SU-DHL-6 (cell line): ENCODE measurements at regions not wholly inside any gene's neighbourhood (a gene's known extent, or its start where the extent isn't known, plus 50 kb on each side); places are given as distances from the start of the nearest gene placed in this dataset.
A peak's percentile ranks its signal among the peaks of the same experiment; 100 is the strongest.

Experiments
- H2AFZ ChIP-seq: fragments of 200-600 bp; sonication (generic); 2 replicates; pipeline ENCODE4 v1.6.1; 2014; ENCODE audit warnings: low read depth, mild to moderate bottlenecking, moderate library complexity, mixed read lengths, antibody characterized with exemption, low read length; ENCODE audit not compliant: severe bottlenecking
- H3F3A ChIP-seq: fragments of 200-600 bp; shearing (Covaris generic); 2 replicates; pipeline ENCODE4 v1.6.0; 2016; ENCODE audit warnings: antibody characterized with exemption, mild to moderate bottlenecking; ENCODE audit not compliant: insufficient read depth
- H3K27ac ChIP-seq: fragments of 200-600 bp; sonication (generic); 2 replicates; pipeline ENCODE4 v1.5.1; 2016; ENCODE audit warnings: low read depth, mild to moderate bottlenecking, low read length, moderate library complexity, mixed read lengths
- H3K27me3 ChIP-seq: fragments of 200-600 bp; sonication (generic), shearing (Covaris generic); 2 replicates; pipeline ENCODE4 v1.6.0; 2014; ENCODE audit warnings: mild to moderate bottlenecking, low read length
- H3K36me3 ChIP-seq: fragments of 200-600 bp; sonication (generic); 2 replicates; pipeline ENCODE4 v1.6.1; 2014; ENCODE audit warnings: mild to moderate bottlenecking, low read length, mixed read lengths
- H3K4me2 ChIP-seq: fragments of 300-600, 200-600 bp; shearing (Covaris generic), sonication (generic); 2 replicates; pipeline ENCODE4 v1.6.0; 2014; ENCODE audit warnings: low read length, low read depth, mild to moderate bottlenecking; ENCODE audit not compliant: poor library complexity, severe bottlenecking
- H3K4me3 ChIP-seq: fragments of 200-600 bp; sonication (generic); 2 replicates; pipeline ENCODE4 v1.5.1; 2014; ENCODE audit warnings: antibody characterized with exemption, low read length, mild to moderate bottlenecking, mixed read lengths; ENCODE audit not compliant: insufficient read depth, poor library complexity, severe bottlenecking
- H3K79me2 ChIP-seq: fragments of 200-600 bp; sonication (generic); 2 replicates; pipeline ENCODE4 v1.6.1; 2014; ENCODE audit warnings: mild to moderate bottlenecking, low read length, moderate library complexity; ENCODE audit not compliant: insufficient read depth
- H3K9ac ChIP-seq: fragments of 200-600 bp; sonication (generic); 2 replicates; pipeline ENCODE4 v1.7.0; 2014; ENCODE audit warnings: mild to moderate bottlenecking, low read length
- H3K9me2 ChIP-seq: fragments of 200-600 bp; sonication (generic); replicated peaks from 2 replicates; pipeline ENCODE4 v1.6.1; 2014; ENCODE audit warnings: low read length; ENCODE audit not compliant: insufficient read depth
- H3K9me3 ChIP-seq: fragments of 200-600 bp; sonication (generic); 2 replicates; pipeline ENCODE4 v1.6.1; 2014; ENCODE audit warnings: low read length, mixed read lengths; ENCODE audit not compliant: insufficient read depth
- H4K20me1 ChIP-seq: fragments of 200-600 bp; sonication (generic); 2 replicates; pipeline ENCODE4 v1.6.1; 2014; ENCODE audit warnings: low read depth, mild to moderate bottlenecking, antibody characterized with exemption, low read length, moderate library complexity, mixed read lengths
- EZH2phosphoT487 ChIP-seq: fragments of 200-600 bp; sonication (generic), shearing (Covaris generic); conservative IDR thresholded peaks from 2 replicates; pipeline ENCODE4 v1.6.1; 2018; ENCODE audit warnings: mild to moderate bottlenecking, antibody characterized with exemption, low read length, moderate library complexity, mixed read lengths
- TF ChIP-seq, protein P1 (sequence below): fragments of 200-600 bp; sonication (generic); IDR thresholded peaks from one replicate; pipeline ENCODE4 v1.5.1; 2017; ENCODE audit warnings: antibody characterized with exemption, mild to moderate bottlenecking, low read length, moderate library complexity; ENCODE audit not compliant: insufficient read depth, poor library complexity, severe bottlenecking

DNA sequence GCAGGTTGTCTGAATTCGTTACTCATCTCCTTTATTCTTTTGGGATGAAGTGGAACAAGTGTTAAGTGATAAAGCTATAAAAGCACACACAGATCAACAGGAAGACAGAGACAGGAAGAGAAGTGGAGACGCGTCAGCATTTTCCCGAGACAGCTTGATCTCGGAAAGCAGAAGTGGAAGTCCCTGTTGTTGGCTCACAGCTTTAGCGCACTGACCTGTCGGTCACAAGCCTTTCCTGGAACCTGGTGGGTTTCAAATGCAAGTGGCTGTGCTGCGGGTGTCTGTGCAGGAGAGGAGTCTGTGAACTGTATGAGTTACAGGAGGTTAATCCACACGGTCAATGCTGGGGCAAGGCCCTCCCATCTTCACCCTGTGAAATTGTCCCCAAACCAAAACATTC is 116.6 kb upstream of the PELI1 start:
- no peaks in the 10 kb centered on the region for H3K27me3 ChIP-seq
- H3K9ac ChIP-seq, result peak overlapping the region; percentile 16; the same call in 1 of the 2 replicates
- H3K9me3 ChIP-seq, result no peaks in the 10 kb centered on the region
- TF ChIP-seq EZH2phosphoT487, result no peak
- TF ChIP-seq, protein P1, sequence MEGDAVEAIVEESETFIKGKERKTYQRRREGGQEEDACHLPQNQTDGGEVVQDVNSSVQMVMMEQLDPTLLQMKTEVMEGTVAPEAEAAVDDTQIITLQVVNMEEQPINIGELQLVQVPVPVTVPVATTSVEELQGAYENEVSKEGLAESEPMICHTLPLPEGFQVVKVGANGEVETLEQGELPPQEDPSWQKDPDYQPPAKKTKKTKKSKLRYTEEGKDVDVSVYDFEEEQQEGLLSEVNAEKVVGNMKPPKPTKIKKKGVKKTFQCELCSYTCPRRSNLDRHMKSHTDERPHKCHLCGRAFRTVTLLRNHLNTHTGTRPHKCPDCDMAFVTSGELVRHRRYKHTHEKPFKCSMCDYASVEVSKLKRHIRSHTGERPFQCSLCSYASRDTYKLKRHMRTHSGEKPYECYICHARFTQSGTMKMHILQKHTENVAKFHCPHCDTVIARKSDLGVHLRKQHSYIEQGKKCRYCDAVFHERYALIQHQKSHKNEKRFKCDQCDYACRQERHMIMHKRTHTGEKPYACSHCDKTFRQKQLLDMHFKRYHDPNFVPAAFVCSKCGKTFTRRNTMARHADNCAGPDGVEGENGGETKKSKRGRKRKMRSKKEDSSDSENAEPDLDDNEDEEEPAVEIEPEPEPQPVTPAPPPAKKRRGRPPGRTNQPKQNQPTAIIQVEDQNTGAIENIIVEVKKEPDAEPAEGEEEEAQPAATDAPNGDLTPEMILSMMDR, result no peak
- peak overlapping the region; percentile 44 for H3K4me2 ChIP-seq
- H3K27ac ChIP-seq, result peak overlapping the region; percentile 40; the same call in 1 of the 2 replicates
- H3K9me2 ChIP-seq, result no peaks in the 10 kb centered on the region
- no peaks in the 10 kb centered on the region for H4K20me1 ChIP-seq
- no peaks in the 10 kb centered on the region for H3K36me3 ChIP-seq
- peak overlapping the region; percentile 61 for H2AFZ ChIP-seq
- H3K79me2 ChIP-seq, result no peaks in the 10 kb centered on the region
- H3K4me3 ChIP-seq, result no peak overlapping the region
- H3F3A ChIP-seq, result peaks cover 3% of the 10 kb centered on the region; the same call in 1 of the 2 replicates

DNA sequence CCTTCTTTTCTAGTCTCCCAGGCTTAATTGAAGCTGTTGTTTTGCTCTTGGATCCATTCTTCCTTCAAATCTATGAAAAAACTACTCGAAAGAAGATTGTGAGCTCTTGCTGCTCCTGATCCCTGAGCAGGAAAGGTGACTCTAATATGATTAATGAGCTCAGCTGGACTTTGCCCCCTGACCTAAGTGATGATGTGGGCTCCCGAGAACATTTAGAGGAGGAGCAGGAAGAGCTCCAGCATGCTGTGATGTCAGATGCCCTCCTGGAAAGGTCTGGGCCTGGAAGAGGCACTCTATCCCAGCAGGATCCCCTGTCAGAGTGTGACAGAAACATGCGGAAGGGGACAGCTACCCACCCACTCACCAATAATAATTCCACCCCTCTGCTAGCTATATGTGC is 117.9 kb upstream of the PELI1 start:
- no peaks in the 10 kb centered on the region for H3K79me2 ChIP-seq
- H3K27ac ChIP-seq, result no peak overlapping the region
- H3F3A ChIP-seq, result peaks cover 3% of the 10 kb centered on the region; the same call in 1 of the 2 replicates
- no peak overlapping the region for H2AFZ ChIP-seq
- no peaks in the 10 kb centered on the region for H3K36me3 ChIP-seq
- no peaks in the 10 kb centered on the region for H4K20me1 ChIP-seq
- no peak overlapping the region for H3K9ac ChIP-seq
- no peak for TF ChIP-seq EZH2phosphoT487
- TF ChIP-seq, protein P1, result no peak
- no peaks in the 10 kb centered on the region for H3K27me3 ChIP-seq
- H3K9me3 ChIP-seq, result no peaks in the 10 kb centered on the region
- H3K9me2 ChIP-seq, result no peaks in the 10 kb centered on the region
- no peak overlapping the region for H3K4me2 ChIP-seq
- H3K4me3 ChIP-seq, result no peak overlapping the region

DNA sequence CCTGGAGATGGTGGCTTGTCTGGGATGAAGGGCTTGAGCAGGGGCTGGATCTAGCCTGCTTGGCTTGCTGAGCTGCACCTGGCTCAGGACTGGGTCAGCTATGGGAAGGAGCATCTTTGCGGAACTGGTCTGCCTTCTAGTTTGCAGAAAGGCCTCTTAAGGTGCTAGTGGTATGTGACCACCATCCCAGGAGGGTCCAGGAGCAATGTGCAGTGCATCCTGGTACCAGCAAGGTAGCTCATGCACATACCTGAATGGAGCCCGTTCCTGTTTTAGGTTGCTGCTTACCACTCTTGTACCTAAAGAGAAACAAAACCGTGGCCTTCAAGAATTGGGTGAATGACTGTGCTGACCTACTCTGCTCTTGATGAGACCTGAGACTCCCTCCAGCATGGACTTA is 118.6 kb upstream of the PELI1 start:
- H2AFZ ChIP-seq, result no peak overlapping the region

More for the DNA sequence above, 118.6 kb upstream of the PELI1 start:
- H4K20me1 ChIP-seq, result no peaks in the 10 kb centered on the region
- no peaks in the 10 kb centered on the region for H3K9me3 ChIP-seq
- H3K36me3 ChIP-seq, result no peaks in the 10 kb centered on the region
- H3K4me2 ChIP-seq, result no peak overlapping the region
- H3K4me3 ChIP-seq, result no peak overlapping the region
- H3K9me2 ChIP-seq, result no peaks in the 10 kb centered on the region
- H3K9ac ChIP-seq, result no peak overlapping the region
- H3F3A ChIP-seq, result peaks cover 3% of the 10 kb centered on the region; the same call in 1 of the 2 replicates
- TF ChIP-seq EZH2phosphoT487, result no peak
- TF ChIP-seq, protein P1, result no peak
- no peaks in the 10 kb centered on the region for H3K79me2 ChIP-seq
- no peaks in the 10 kb centered on the region for H3K27me3 ChIP-seq
- no peak overlapping the region for H3K27ac ChIP-seq
